ENCODE measurements at regions not wholly inside any gene's neighbourhood (a gene's known extent, or its start where the extent isn't known, plus 50 kb on each side); places are given as distances from the start of the nearest gene placed in this dataset.

DNA sequence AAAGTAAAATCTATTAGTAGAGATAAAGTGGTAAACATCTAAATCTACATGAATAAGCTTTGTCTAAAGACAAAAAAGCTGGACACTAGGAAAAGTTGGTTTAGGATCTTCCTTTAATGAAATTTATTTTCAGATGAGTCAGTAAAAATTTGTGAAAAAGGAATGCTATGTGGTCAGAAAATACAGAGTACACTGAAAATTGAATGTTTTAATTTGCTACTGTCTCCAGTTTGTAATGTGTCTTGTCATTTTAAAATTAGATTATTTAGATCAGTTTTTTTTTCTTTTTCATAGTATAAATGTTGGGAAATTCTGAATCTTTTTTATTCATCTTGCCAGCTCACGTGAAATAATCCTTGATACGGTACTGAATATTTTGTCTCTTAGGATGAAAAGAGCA lies 56.9 kb downstream of the SLITRK6 start:
- H3K9me3 ChIP-seq (ENCODE audit: control insufficient read depth in 4 of 4, insufficient read depth in 3 of 4, low read length in 3 of 4) = no peaks in the 10 kb centered on the region
- WGBS, 2 donors = 0 to 85% methylated on average over 2 of the region's 2 CpGs
- H3K36me3 ChIP-seq (ENCODE audit: control insufficient read depth in 4 of 4, insufficient read depth in 4 of 4, low read length in 4 of 4) = no peaks in the 10 kb centered on the region
- H3K4me3 ChIP-seq = no peak overlapping the region
- H3K27ac ChIP-seq (ENCODE audit: low read depth in 1 of 2, low read length in 1 of 2) = no peak overlapping the region
- DNase-seq (no peak), ATAC-seq (ENCODE audit: insufficient read depth, low FRiP score) (no peak)
- no peaks in the 10 kb centered on the region for H3K4me1 ChIP-seq (ENCODE audit: control insufficient read depth in 5 of 5, insufficient read depth in 5 of 5, low read length in 5 of 5)
- H3K27me3 ChIP-seq (ENCODE audit: control insufficient read depth in 3 of 3, insufficient read depth in 3 of 3, low read length in 2 of 3) = no peaks in the 10 kb centered on the region
- H3K9ac ChIP-seq (ENCODE audit: insufficient read depth in 1 of 2, low read length in 2 of 2) = no peak overlapping the region
- TF ChIP-seq, protein P1, sequence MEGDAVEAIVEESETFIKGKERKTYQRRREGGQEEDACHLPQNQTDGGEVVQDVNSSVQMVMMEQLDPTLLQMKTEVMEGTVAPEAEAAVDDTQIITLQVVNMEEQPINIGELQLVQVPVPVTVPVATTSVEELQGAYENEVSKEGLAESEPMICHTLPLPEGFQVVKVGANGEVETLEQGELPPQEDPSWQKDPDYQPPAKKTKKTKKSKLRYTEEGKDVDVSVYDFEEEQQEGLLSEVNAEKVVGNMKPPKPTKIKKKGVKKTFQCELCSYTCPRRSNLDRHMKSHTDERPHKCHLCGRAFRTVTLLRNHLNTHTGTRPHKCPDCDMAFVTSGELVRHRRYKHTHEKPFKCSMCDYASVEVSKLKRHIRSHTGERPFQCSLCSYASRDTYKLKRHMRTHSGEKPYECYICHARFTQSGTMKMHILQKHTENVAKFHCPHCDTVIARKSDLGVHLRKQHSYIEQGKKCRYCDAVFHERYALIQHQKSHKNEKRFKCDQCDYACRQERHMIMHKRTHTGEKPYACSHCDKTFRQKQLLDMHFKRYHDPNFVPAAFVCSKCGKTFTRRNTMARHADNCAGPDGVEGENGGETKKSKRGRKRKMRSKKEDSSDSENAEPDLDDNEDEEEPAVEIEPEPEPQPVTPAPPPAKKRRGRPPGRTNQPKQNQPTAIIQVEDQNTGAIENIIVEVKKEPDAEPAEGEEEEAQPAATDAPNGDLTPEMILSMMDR (IDR thresholded peaks at IDR 0.05; ENCODE audit: control extremely low read depth, extremely low read depth) = no peak

DNA sequence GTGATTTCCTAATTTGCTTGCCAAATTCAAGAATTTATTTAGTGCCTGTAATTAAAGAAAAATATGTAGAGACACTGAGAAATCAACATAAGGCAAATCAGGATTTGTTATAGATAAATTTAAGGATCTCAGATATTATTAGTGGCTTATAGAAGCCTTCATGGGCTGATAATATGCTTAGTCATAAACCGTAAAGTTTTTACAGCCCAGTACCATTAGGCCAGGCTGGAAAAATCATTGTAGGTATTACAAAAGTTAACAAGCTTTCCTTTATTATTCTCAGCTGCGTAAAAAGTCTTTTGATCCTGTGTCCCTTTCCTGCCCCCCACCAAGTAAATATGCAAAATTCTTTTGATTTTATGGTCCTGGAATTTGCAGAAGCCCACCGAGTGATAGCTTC lies 58.2 kb downstream of the SLITRK6 start:
- no peak overlapping the region for H3K4me3 ChIP-seq
- no peak for DNase-seq
- H3K9me3 ChIP-seq (ENCODE audit: control insufficient read depth in 4 of 4, insufficient read depth in 3 of 4, low read length in 3 of 4) = no peaks in the 10 kb centered on the region
- WGBS, 2 donors = 78 to 87% methylated on average over 3 of the region's 3 CpGs
- no peaks in the 10 kb centered on the region for H3K36me3 ChIP-seq (ENCODE audit: control insufficient read depth in 4 of 4, insufficient read depth in 4 of 4, low read length in 4 of 4)
- TF ChIP-seq, protein P1 (IDR thresholded peaks at IDR 0.05; ENCODE audit: control extremely low read depth, extremely low read depth) = no peak
- no peak overlapping the region for H3K27ac ChIP-seq (ENCODE audit: low read depth in 1 of 2, low read length in 1 of 2)
- ATAC-seq (ENCODE audit: insufficient read depth, low FRiP score) = no peak
- H3K4me1 ChIP-seq (ENCODE audit: control insufficient read depth in 5 of 5, insufficient read depth in 5 of 5, low read length in 5 of 5) = no peaks in the 10 kb centered on the region
- no peak overlapping the region for H3K9ac ChIP-seq (ENCODE audit: insufficient read depth in 1 of 2, low read length in 2 of 2)
- no peaks in the 10 kb centered on the region for H3K27me3 ChIP-seq (ENCODE audit: control insufficient read depth in 3 of 3, insufficient read depth in 3 of 3, low read length in 2 of 3)

DNA sequence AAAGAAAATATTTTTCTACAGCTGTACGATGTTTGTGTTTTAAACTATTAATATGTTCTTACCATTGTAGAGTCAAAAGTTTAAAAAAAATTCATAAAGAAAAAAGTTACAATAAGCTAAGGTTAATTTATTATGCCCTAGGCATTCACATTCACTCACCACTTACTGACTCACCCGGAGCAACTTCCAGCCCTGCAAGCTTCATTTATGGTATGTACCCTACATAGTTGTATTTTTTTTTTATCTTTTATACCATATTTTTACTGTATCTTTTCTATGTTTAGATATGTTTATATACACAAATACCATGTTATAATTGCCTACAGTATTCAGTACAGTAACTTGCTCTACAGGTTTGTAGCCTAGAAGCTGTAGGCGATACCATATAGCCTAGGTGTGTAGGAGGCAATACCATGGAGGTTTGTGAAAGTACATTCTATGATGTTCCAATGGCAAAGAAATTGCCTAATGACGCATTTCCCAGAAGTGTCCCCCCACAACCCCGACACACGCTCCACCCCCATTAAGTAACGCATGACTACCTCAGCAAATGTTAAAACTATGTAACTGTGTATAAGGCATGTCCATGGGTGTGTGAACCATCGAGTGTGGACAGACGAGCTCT lies 60.4 kb downstream of the SLITRK6 start:
- Histone ChIP-seq H3K36me3 (ENCODE audit: control insufficient read depth in 4 of 4, insufficient read depth in 4 of 4, low read length in 4 of 4) (no peaks in the 10 kb centered on the region), H3K9me3 (ENCODE audit: control insufficient read depth in 4 of 4, insufficient read depth in 3 of 4, low read length in 3 of 4) (no peaks in the 10 kb centered on the region), H3K27me3 (ENCODE audit: control insufficient read depth in 3 of 3, insufficient read depth in 3 of 3, low read length in 2 of 3) (no peaks in the 10 kb centered on the region), H3K9ac (ENCODE audit: insufficient read depth in 1 of 2, low read length in 2 of 2) (no peak overlapping the region), H3K4me3 (no peak overlapping the region), H3K27ac (ENCODE audit: low read depth in 1 of 2, low read length in 1 of 2) (no peak overlapping the region), H3K4me1 (ENCODE audit: control insufficient read depth in 5 of 5, insufficient read depth in 5 of 5, low read length in 5 of 5) (no peaks in the 10 kb centered on the region)
- 75 to 90% methylated on average over 9 of the region's 9 CpGs for WGBS, 2 donors
- ATAC-seq (ENCODE audit: insufficient read depth, low FRiP score) (no peak), DNase-seq (no peak)
- TF ChIP-seq, protein P1 (IDR thresholded peaks at IDR 0.05; ENCODE audit: control extremely low read depth, extremely low read depth) = no peak

DNA sequence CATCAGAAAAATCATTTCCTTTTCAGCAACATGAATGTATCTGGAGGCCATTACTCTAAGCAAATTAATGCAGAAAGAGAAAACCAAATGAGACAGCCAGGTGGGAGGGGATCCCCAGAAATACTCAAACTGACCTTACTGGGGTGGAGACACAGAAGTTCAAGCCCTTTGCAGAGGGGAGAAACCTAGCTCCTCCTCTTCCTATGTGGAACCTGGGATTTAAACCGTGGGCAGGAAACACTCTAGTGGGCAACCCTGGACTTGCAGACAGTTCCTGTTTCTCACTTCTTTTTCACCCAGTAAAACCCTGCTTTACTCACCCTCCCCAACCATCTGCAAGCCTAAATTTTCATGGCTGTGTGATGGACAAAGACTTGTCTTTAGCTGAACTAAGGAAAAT lies 61.3 kb downstream of the SLITRK6 start:
- Histone ChIP-seq H3K4me3 (no peak overlapping the region), H3K27me3 (ENCODE audit: control insufficient read depth in 3 of 3, insufficient read depth in 3 of 3, low read length in 2 of 3) (no peaks in the 10 kb centered on the region), H3K9ac (ENCODE audit: insufficient read depth in 1 of 2, low read length in 2 of 2) (no peak overlapping the region), H3K27ac (ENCODE audit: low read depth in 1 of 2, low read length in 1 of 2) (no peak overlapping the region), H3K4me1 (ENCODE audit: control insufficient read depth in 5 of 5, insufficient read depth in 5 of 5, low read length in 5 of 5) (no peaks in the 10 kb centered on the region), H3K36me3 (ENCODE audit: control insufficient read depth in 4 of 4, insufficient read depth in 4 of 4, low read length in 4 of 4) (no peaks in the 10 kb centered on the region), H3K9me3 (ENCODE audit: control insufficient read depth in 4 of 4, insufficient read depth in 3 of 4, low read length in 3 of 4) (no peaks in the 10 kb centered on the region)
- 71 to 90% methylated on average over 1 of the region's 1 CpG for WGBS, 2 donors
- TF ChIP-seq, protein P1 (IDR thresholded peaks at IDR 0.05; ENCODE audit: control extremely low read depth, extremely low read depth) = no peak
- no peak for DNase-seq
- ATAC-seq (ENCODE audit: insufficient read depth, low FRiP score) = no peak

Measured in lung (tissue), 11 donors.